ENCODE measurements at regions not wholly inside any gene's neighbourhood (a gene's known extent, or its start where the extent isn't known, plus 50 kb on each side); places are given as distances from the start of the nearest gene placed in this dataset.
A peak's percentile ranks its signal among the peaks of the same experiment; 100 is the strongest.

GRCh38 chr6:104411302-104411701, 448.4 kb downstream of the HACE1 start (continued):
- TF ChIP-seq MCM2 (IDR thresholded peaks at IDR 0.05; ENCODE audit: low read depth): no peak
- TF ChIP-seq FOXO4 (CRISPR knock-in tag; IDR thresholded peaks at IDR 0.05): 0 out of 2 replicates have a peak, but pooled peaks have one; percentile 51
- no peak for TF ChIP-seq ZNF253 (CRISPR knock-in tag; conservative IDR thresholded peaks at IDR 0.05)
- no peak for TF ChIP-seq ZC3H4 (CRISPR knock-in tag; IDR thresholded peaks at IDR 0.05; ENCODE audit: borderline replicate concordance)
- no peak for TF ChIP-seq ESRRB (CRISPR knock-in tag; IDR thresholded peaks at IDR 0.05; ENCODE audit: borderline replicate concordance)
- TF ChIP-seq BRD4 (IDR thresholded peaks at IDR 0.05): no peak
- TF ChIP-seq ETV1 (tag; conservative IDR thresholded peaks at IDR 0.05; ENCODE audit: low read depth): no peak
- peak; percentile 92 for TF ChIP-seq ZNF311 (CRISPR knock-in tag; IDR thresholded peaks at IDR 0.05)
- peak in 1 of 2 experiments; percentile 51; a peak in 1 of 4 replicates for TF ChIP-seq MAZ (CRISPR knock-in tag; conservative IDR thresholded peaks at IDR 0.05 in 1 of 2, IDR thresholded peaks at IDR 0.05 in 1 of 2)
- TF ChIP-seq JUND (IDR thresholded peaks at IDR 0.05; ENCODE audit: borderline replicate concordance, low read depth, low read length): no peak
- no peak for TF ChIP-seq JUND (tag; IDR thresholded peaks at IDR 0.05; ENCODE audit: borderline replicate concordance, low read depth, low read length)
- TF ChIP-seq CREB1 (IDR thresholded peaks at IDR 0.05): no peak
- no peak for TF ChIP-seq CREB1 (CRISPR knock-in tag; IDR thresholded peaks at IDR 0.05)
- no peak for TF ChIP-seq SRSF1 (IDR thresholded peaks at IDR 0.05; ENCODE audit: low read depth, low read length)
- TF ChIP-seq ZNF140 (CRISPR knock-in tag; IDR thresholded peaks at IDR 0.05): peak; percentile 62; the same call in 1 of the 2 replicates
- TF ChIP-seq RNF2 (IDR thresholded peaks at IDR 0.05): no peak
- no peak for TF ChIP-seq ESRRA (IDR thresholded peaks at IDR 0.05; ENCODE audit: borderline replicate concordance, low read depth)
- TF ChIP-seq ZBTB17 (CRISPR knock-in tag; IDR thresholded peaks at IDR 0.05): 0 out of 2 replicates have a peak, but pooled peaks have one; percentile 44
- no peak for TF ChIP-seq ZBTB8A (IDR thresholded peaks at IDR 0.05; ENCODE audit: partially characterized antibody)
- no peak for TF ChIP-seq KLF10 (CRISPR knock-in tag; IDR thresholded peaks at IDR 0.05)
- TF ChIP-seq ZNF280B (CRISPR knock-in tag; IDR thresholded peaks at IDR 0.05): no peak
- no peak for TF ChIP-seq CREB3 (tag; conservative IDR thresholded peaks at IDR 0.05; ENCODE audit: low read depth)
- no peak for TF ChIP-seq NEUROD1 (IDR thresholded peaks at IDR 0.05; ENCODE audit: borderline replicate concordance, low read depth, low read length, partially characterized antibody)
- peak; percentile 95 for TF ChIP-seq DMBX1 (CRISPR knock-in tag; IDR thresholded peaks at IDR 0.05; ENCODE audit: borderline replicate concordance)
